ENCODE measurements at regions not wholly inside any gene's neighbourhood (a gene's known extent, or its start where the extent isn't known, plus 50 kb on each side); places are given as distances from the start of the nearest gene placed in this dataset.

- ATAC-seq, result no peak
- Histone ChIP-seq H3K4me1 (replicated peaks in 1 of 2; ENCODE audit: control insufficient read depth in 2 of 2, insufficient read depth in 2 of 2, low read length in 2 of 2) (no peaks in the 10 kb centered on the region), H3K9me3 (replicated peaks; ENCODE audit: control insufficient read depth, insufficient read depth, low read depth, low read length) (no peaks in the 10 kb centered on the region), H3K9me1 (ENCODE audit: control insufficient read depth, insufficient read depth, low read length) (no peaks in the 10 kb centered on the region), H3K27me3 (ENCODE audit: control insufficient read depth in 2 of 2, insufficient read depth in 2 of 2, low read length in 2 of 2) (no peaks in the 10 kb centered on the region), H3K9ac (ENCODE audit: insufficient read depth in 1 of 2, low read depth in 2 of 2, low read length in 2 of 2) (no peak overlapping the region), H3K27ac (ENCODE audit: extremely low read depth, low read depth, low read length) (no peak overlapping the region), H4K20me1 (replicated peaks; ENCODE audit: control insufficient read depth, insufficient read depth, low read length) (no peaks in the 10 kb centered on the region), H3K4me3 (no peak overlapping the region), H3K36me3 (ENCODE audit: control insufficient read depth, insufficient read depth, low read length) (no peaks in the 10 kb centered on the region), H3K79me2 (ENCODE audit: control insufficient read depth, insufficient read depth, low read length) (no peaks in the 10 kb centered on the region), H3K4me2 (ENCODE audit: insufficient read depth, low read length) (no peak overlapping the region), H2AFZ (ENCODE audit: low read depth, low read length) (no peak overlapping the region)
- intact Hi-C loops (cut with micrococcal nuclease), result no loop called here
- TF ChIP-seq ZNF780A (CRISPR knock-in tag; IDR thresholded peaks at IDR 0.05) (no peak), ZNF511 (CRISPR knock-in tag; IDR thresholded peaks at IDR 0.05) (no peak), NFIC (IDR thresholded peaks at IDR 0.05) (no peak), IRF1 (CRISPR knock-in tag; IDR thresholded peaks at IDR 0.05; ENCODE audit: borderline replicate concordance) (no peak), MTF1 (CRISPR knock-in tag; IDR thresholded peaks at IDR 0.05; ENCODE audit: borderline replicate concordance) (no peak), THRB (CRISPR knock-in tag; conservative IDR thresholded peaks at IDR 0.05) (no peak), ZNF224 (CRISPR knock-in tag; IDR thresholded peaks at IDR 0.05) (no peak), CBX1 (IDR thresholded peaks at IDR 0.05; ENCODE audit: low read depth) (no peak), GTF3C2 (IDR thresholded peaks at IDR 0.05; ENCODE audit: borderline replicate concordance, extremely low read depth, insufficient read length) (no peak), MEF2D (tag; conservative IDR thresholded peaks at IDR 0.05; ENCODE audit: low read depth) (no peak), ARID3A (IDR thresholded peaks at IDR 0.05; ENCODE audit: borderline replicate concordance, low read depth, low read length) (no peak), SIN3A (IDR thresholded peaks at IDR 0.05; ENCODE audit: borderline replicate concordance in 2 of 2, control insufficient read depth in 1 of 2, low read depth in 2 of 2, low read length in 2 of 2) (no peak), KHSRP (IDR thresholded peaks at IDR 0.05) (no peak)
- no peak for FAIRE-seq
- ChIA-PET POLR2A (no interaction called here), CTCF (ENCODE audit: low intra/inter-chr PET ratio) (no interaction called here)
- BruUV-seq (replicated peaks), result no TSS peak
- WGBS (ENCODE audit: insufficient coverage, low coverage, missing lambda C conversion rate), result 5% methylated on average over 2 of the region's 3 CpGs
- in situ Hi-C loops (cut with MboI), result no loop called here
- no peak for DNase-seq (ENCODE audit: extremely low read depth in 1 of 4, low spot score in 3 of 4)
These were observed 128.6 kb upstream of the HS3ST5 start for GRCh38 chr6:114471450-114471849.

All from K562 (cell line).